Upper lobe of left lung (tissue), 6 donors: ENCODE measurements at regions not wholly inside any gene's neighbourhood (a gene's known extent, or its start where the extent isn't known, plus 50 kb on each side); places are given as distances from the start of the nearest gene placed in this dataset.

ENCODE experiments used
- ATAC-seq, 2 donors: fragments of 200-7000 bp; cut with Tn5 transposase; one replicate each; pipeline ENCODE4 v1.9.1; 2022; ENCODE audit warnings: mild to moderate bottlenecking in 2 of 2, moderate library complexity in 2 of 2; ENCODE audit not compliant: low FRiP score in 2 of 2
- DNase-seq, 2 donors: peaks; one replicate each; pipeline ENCODE4 v3.0.0-alpha.2; 2019 to 2020
- H3K27ac ChIP-seq, 4 donors: fragments of 200-600 bp; sonication (generic); one replicate each; pipeline ENCODE4 v1.5.1; 2016 to 2019
- H3K27me3 ChIP-seq, 4 donors: fragments of 200-600 bp; sonication (generic); one replicate each; pipeline ENCODE4 v1.5.1; 2017 to 2019
- H3K36me3 ChIP-seq, 4 donors: fragments of 200-600 bp; sonication (generic); one replicate each; pipeline ENCODE4 v1.5.1; 2016 to 2019
- H3K4me1 ChIP-seq, 4 donors: fragments of 200-600 bp; sonication (generic); one replicate each; pipeline ENCODE4 v1.5.1; 2018 to 2019
- H3K4me3 ChIP-seq, 4 donors: fragments of 200-600 bp; sonication (generic); one replicate each; pipeline ENCODE4 v1.5.1; 2017 to 2019; ENCODE audit warnings: mild to moderate bottlenecking in 2 of 4, moderate library complexity in 1 of 4
- H3K9me3 ChIP-seq, 4 donors: fragments of 200-600 bp; sonication (generic); one replicate each; pipeline ENCODE4 v1.5.1; 2018 to 2019
- CTCF ChIP-seq, 6 experiments: fragments of 450-650 bp in 4 of 6; fragments of 200-600 bp in 2 of 6; sonication (generic) in 2 of 6; IDR thresholded peaks; one replicate each; pipeline ENCODE4 v1.5.1; 2016 to 2019; ENCODE audit warnings: antibody characterized with exemption in 6 of 6
- EP300 ChIP-seq, 4 donors: sonication (generic); formaldehyde crosslinking; IDR thresholded peaks; one replicate each; pipeline ENCODE4 v1.5.1; 2017; ENCODE audit warnings: antibody characterized with exemption in 4 of 4, control low read depth in 2 of 4
- POLR2A ChIP-seq, 4 donors: fragments of 450-650 bp; IDR thresholded peaks; one replicate each; pipeline ENCODE4 v1.5.1; 2016 to 2017; ENCODE audit warnings: antibody characterized with exemption in 4 of 4, mild to moderate bottlenecking in 2 of 4
- POLR2AphosphoS5 ChIP-seq, 2 donors: sonication (generic); formaldehyde crosslinking; IDR thresholded peaks; one replicate each; pipeline ENCODE4 v1.5.1; 2017; ENCODE audit warnings: antibody characterized with exemption in 2 of 2
- WGBS, 2 donors: methylation state at CpG; one replicate each; pipeline ENCODE4 v1.1.5; 2017 to 2018; 5-methylcytosine and 5-hydroxymethylcytosine counted together
- donor health status: DM: no; HTN: no; CAD: no; lungs with moderate emphysema.
- donor health status: DM: no; HTN: yes; CAD: no; lungs with severe emphysema.

- TF ChIP-seq POLR2A (IDR thresholded peaks at IDR 0.05) (no peak), POLR2AphosphoS5 (IDR thresholded peaks at IDR 0.05) (no peak), EP300 (IDR thresholded peaks at IDR 0.05) (no peak), CTCF (IDR thresholded peaks at IDR 0.05) (no peak)
- Histone ChIP-seq H3K36me3 (no peaks in the 10 kb centered on the region), H3K27ac (no peak overlapping the region), H3K4me1 (no peaks in the 10 kb centered on the region), H3K27me3 (no peaks in the 10 kb centered on the region), H3K4me3 (no peak overlapping the region), H3K9me3 (no peaks in the 10 kb centered on the region)
- no peak for ATAC-seq
- DNase-seq: no peak
- WGBS, 2 donors: 40 to 47% methylated on average over 2 of the region's 2 CpGs
These were observed 625.1 kb upstream of the IMPG1 start for GRCh38 chr6:76697585-76697984.

DNA sequence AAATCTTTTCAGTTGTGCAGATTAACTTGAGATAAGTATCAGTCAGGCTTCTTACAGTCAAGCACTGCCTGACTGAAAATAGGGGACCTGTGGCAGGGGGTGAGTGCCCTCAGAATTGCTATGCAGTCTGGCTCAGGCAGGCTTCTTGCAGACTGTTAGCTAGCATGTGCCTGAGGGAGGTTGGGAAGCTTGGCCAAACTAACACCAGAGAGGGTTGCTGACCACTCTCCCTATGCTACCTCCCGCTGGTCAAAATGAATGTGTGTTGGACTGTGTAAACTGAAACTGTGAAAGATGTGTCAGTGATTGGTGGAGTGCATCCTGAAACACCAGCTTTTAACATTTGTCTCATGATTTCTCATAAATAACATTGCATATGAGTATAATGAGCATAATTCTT is 622.3 kb upstream of the IMPG1 start:
- Histone ChIP-seq H3K36me3 (no peaks in the 10 kb centered on the region), H3K9me3 (no peaks in the 10 kb centered on the region), H3K4me1 (no peaks in the 10 kb centered on the region), H3K27me3 (no peaks in the 10 kb centered on the region), H3K27ac (no peak overlapping the region), H3K4me3 (no peak overlapping the region)
- WGBS, 2 donors: 67 to 82% methylated on average over 1 of the region's 1 CpG
- ATAC-seq: no peak
- no peak for DNase-seq
- TF ChIP-seq POLR2A (IDR thresholded peaks at IDR 0.05) (no peak), CTCF (IDR thresholded peaks at IDR 0.05) (no peak), POLR2AphosphoS5 (IDR thresholded peaks at IDR 0.05) (no peak), EP300 (IDR thresholded peaks at IDR 0.05) (no peak)

DNA sequence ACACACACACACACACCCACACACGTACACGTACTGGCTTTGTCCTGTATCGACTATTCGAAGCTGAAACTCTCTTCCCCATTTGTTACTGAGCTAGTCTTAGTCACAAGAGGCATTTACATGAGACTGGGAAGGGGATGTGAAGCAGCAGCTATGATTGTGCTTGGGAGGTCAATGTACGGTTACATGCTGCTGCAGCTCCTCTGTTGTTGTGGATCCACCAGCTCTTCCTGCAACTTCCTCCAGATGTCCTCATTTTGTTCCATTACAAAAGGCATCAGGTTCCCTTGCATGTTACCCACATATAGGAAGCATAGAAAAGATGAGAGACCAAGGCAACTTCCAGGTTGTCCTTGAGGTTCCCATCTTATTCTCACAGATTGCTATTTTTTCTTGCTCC is 612.4 kb upstream of the IMPG1 start:
- 81 to 85% methylated on average over 5 of the region's 5 CpGs for WGBS, 2 donors
- TF ChIP-seq CTCF (IDR thresholded peaks at IDR 0.05): no peak
- no peak for TF ChIP-seq POLR2AphosphoS5 (IDR thresholded peaks at IDR 0.05)
- no peak for TF ChIP-seq POLR2A (IDR thresholded peaks at IDR 0.05)
- no peak for TF ChIP-seq EP300 (IDR thresholded peaks at IDR 0.05)

GRCh38 chr6:76683985-76684384 is 611.5 kb upstream of the IMPG1 start:
- no peaks in the 10 kb centered on the region for H3K27me3 ChIP-seq
- no peak overlapping the region for H3K4me3 ChIP-seq
- H3K36me3 ChIP-seq: no peaks in the 10 kb centered on the region
- DNase-seq (no peak), ATAC-seq (no peak)
- TF ChIP-seq CTCF (IDR thresholded peaks at IDR 0.05) (no peak), POLR2AphosphoS5 (IDR thresholded peaks at IDR 0.05) (no peak), POLR2A (IDR thresholded peaks at IDR 0.05) (no peak), EP300 (IDR thresholded peaks at IDR 0.05) (no peak)
- no peak overlapping the region for H3K27ac ChIP-seq
- 47 to 69% methylated on average over 2 of the region's 2 CpGs for WGBS, 2 donors
- H3K9me3 ChIP-seq: no peaks in the 10 kb centered on the region
- H3K4me1 ChIP-seq: no peaks in the 10 kb centered on the region

More for the DNA sequence above, 612.4 kb upstream of the IMPG1 start:
- no peaks in the 10 kb centered on the region for H3K27me3 ChIP-seq
- no peak for ATAC-seq
- no peaks in the 10 kb centered on the region for H3K4me1 ChIP-seq
- H3K27ac ChIP-seq: no peak overlapping the region
- no peaks in the 10 kb centered on the region for H3K36me3 ChIP-seq
- H3K4me3 ChIP-seq: no peak overlapping the region
- H3K9me3 ChIP-seq: no peaks in the 10 kb centered on the region
- DNase-seq: no peak

- WGBS, 2 donors: 14 to 20% methylated on average over 1 of the region's 1 CpG
- Histone ChIP-seq H3K27me3 (no peaks in the 10 kb centered on the region), H3K9me3 (no peaks in the 10 kb centered on the region), H3K4me1 (no peaks in the 10 kb centered on the region), H3K27ac (no peak overlapping the region), H3K36me3 (no peaks in the 10 kb centered on the region), H3K4me3 (no peak overlapping the region)
- DNase-seq (no peak), ATAC-seq (no peak)
- TF ChIP-seq CTCF (IDR thresholded peaks at IDR 0.05): no peak
- TF ChIP-seq EP300 (IDR thresholded peaks at IDR 0.05): no peak
- no peak for TF ChIP-seq POLR2A (IDR thresholded peaks at IDR 0.05)
- TF ChIP-seq POLR2AphosphoS5 (IDR thresholded peaks at IDR 0.05): no peak
These were observed 610.4 kb upstream of the IMPG1 start for GRCh38 chr6:76682842-76683241.
